ENCODE measurements at regions not wholly inside any gene's neighbourhood (a gene's known extent, or its start where the extent isn't known, plus 50 kb on each side); places are given as distances from the start of the nearest gene placed in this dataset.
"Not testable (repeated sequence)": the region's sequence is repeated elsewhere in the genome, so short reads cannot be mapped to it uniquely, and the experiment has no call there.

DNA sequence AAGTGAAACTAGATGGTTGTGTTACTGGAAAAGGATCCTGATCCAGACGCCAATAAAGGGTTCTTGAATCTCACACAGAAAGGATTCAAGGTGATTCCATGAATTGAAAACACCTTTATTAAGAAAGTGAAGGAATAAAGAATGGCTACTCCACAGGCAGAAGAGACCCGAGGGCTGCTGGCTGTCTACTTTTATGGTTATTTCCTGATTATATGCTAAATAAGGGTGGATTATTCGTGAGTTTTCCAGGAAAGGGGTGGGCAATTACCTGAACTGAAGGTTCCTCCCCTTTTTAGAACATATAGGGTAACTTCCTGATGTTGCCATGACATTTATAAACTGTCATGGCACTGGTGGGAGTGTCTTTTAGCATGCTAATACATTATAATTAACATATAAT, 50.9 kb upstream of the WARS2 start:
- 100% methylated on average over 1 of the region's 3 CpGs for WGBS (ENCODE audit: insufficient coverage)
- H3K9me3 ChIP-seq (ENCODE audit: control extremely low read depth in 1 of 5, control insufficient read depth in 4 of 5, insufficient read depth in 2 of 5, low read depth in 1 of 5, low read length in 4 of 5) = peaks cover 0 to 10% (median 2%) of the 10 kb centered on the region in 5 experiments
- ChIA-PET POLR2A (no interaction called here), CTCF (no interaction called here)
- DNase-seq = no peak
- no peak overlapping the region for H3K4me3 ChIP-seq (ENCODE audit: control insufficient read depth in 1 of 7, extremely low read depth in 1 of 7, insufficient read depth in 4 of 7, low read depth in 2 of 7, low read length in 6 of 7)
- no peak overlapping the region for H3K27ac ChIP-seq (ENCODE audit: insufficient read depth in 1 of 2, low read depth in 1 of 2, low read length in 2 of 2, poor library complexity in 1 of 2, severe bottlenecking in 2 of 2)
- no peaks in the 10 kb centered on the region for H3K27me3 ChIP-seq (replicated peaks in 2 of 5; ENCODE audit: control insufficient read depth in 4 of 5, insufficient read depth in 5 of 5, low read length in 4 of 5)
- H3K4me1 ChIP-seq (ENCODE audit: control extremely low read depth in 1 of 4, control insufficient read depth in 4 of 4, insufficient read depth in 4 of 4, low read length in 3 of 4) = no peaks in the 10 kb centered on the region
- H3K36me3 ChIP-seq (ENCODE audit: control insufficient read depth in 4 of 4, insufficient read depth in 4 of 4, low read length in 3 of 4) = peaks cover 0 to 12% (median 2%) of the 10 kb centered on the region in 4 experiments

DNA sequence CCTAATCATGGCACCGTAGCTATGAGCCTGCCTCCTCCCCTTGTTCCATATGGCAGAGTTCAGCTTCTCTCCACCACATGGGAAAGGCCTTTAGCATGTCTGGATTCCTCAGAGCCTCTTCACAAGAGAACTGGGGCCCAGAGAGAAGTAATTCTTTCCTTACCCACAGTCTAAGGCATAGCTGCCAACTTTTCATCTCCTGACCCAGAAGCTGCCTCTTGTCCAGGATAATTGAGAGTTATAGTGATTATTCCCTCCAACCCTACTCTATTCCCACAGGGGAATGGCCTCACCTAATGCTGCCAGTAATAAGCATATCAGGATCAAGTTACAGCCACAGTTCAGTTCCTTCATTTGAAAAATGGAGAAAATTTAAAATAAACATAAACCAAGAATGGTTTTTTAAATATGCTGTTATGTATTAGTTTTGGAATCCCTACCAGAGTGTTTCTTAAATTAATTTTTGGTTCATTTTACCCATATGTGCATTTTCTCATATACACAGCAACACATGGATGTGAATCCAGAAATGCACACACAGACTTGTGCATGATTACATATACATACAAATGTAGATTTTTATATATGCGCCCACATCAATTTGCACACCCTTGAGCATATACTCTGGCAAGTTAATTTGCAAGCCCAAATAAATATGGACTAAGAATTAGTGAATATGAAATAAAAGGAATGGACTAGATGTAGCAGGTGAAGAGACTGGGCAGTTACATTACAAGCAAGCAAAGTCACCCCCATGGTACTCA, 63.9 kb upstream of the WARS2 start:
- H3K27me3 ChIP-seq (replicated peaks in 2 of 5; ENCODE audit: control insufficient read depth in 4 of 5, insufficient read depth in 5 of 5, low read length in 4 of 5) = no peaks in the 10 kb centered on the region
- 100% methylated on average over 1 of the region's 2 CpGs for WGBS (ENCODE audit: insufficient coverage)
- H3K27ac ChIP-seq (ENCODE audit: insufficient read depth in 1 of 2, low read depth in 1 of 2, low read length in 2 of 2, poor library complexity in 1 of 2, severe bottlenecking in 2 of 2) = no peak overlapping the region
- H3K4me1 ChIP-seq (ENCODE audit: control extremely low read depth in 1 of 4, control insufficient read depth in 4 of 4, insufficient read depth in 4 of 4, low read length in 3 of 4) = no peaks in the 10 kb centered on the region
- ChIA-PET POLR2A (no interaction called here), CTCF (no interaction called here)
- no peaks in the 10 kb centered on the region for H3K36me3 ChIP-seq (ENCODE audit: control insufficient read depth in 4 of 4, insufficient read depth in 4 of 4, low read length in 3 of 4)
- peaks cover 0 to 4% (median 1%) of the 10 kb centered on the region in 5 experiments for H3K9me3 ChIP-seq (ENCODE audit: control extremely low read depth in 1 of 5, control insufficient read depth in 4 of 5, insufficient read depth in 2 of 5, low read depth in 1 of 5, low read length in 4 of 5)
- no peak for DNase-seq
- no peak overlapping the region for H3K4me3 ChIP-seq (ENCODE audit: control insufficient read depth in 1 of 7, extremely low read depth in 1 of 7, insufficient read depth in 4 of 7, low read depth in 2 of 7, low read length in 6 of 7)

DNA sequence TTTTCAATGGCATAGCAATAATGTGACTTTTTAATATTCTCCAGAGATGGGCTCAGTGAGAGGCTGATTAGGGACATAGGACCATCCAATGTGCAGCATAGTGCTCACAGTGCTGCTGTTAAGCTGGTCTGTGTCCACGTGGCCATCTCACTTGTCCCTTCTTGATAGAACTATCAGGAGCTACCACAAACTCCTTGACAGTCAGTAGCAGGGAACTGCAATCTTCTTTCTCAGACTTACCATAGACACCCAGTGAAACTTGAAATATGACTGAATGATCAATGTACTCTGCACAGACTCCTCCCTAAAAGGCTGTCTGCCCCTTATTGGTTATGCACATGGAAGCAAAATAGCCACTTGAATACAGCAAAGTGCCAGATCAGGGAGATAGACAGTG, 64.5 kb upstream of the WARS2 start:
- H3K4me1 ChIP-seq (ENCODE audit: control extremely low read depth in 1 of 4, control insufficient read depth in 4 of 4, insufficient read depth in 4 of 4, low read length in 3 of 4) = no peaks in the 10 kb centered on the region
- H3K9me3 ChIP-seq (ENCODE audit: control extremely low read depth in 1 of 5, control insufficient read depth in 4 of 5, insufficient read depth in 2 of 5, low read depth in 1 of 5, low read length in 4 of 5) = peaks cover 0 to 3% (median 0%) of the 10 kb centered on the region in 5 experiments
- no peaks in the 10 kb centered on the region for H3K36me3 ChIP-seq (ENCODE audit: control insufficient read depth in 4 of 4, insufficient read depth in 4 of 4, low read length in 3 of 4)
- DNase-seq = no peak
- ChIA-PET POLR2A (no interaction called here), CTCF (no interaction called here)
- no peaks in the 10 kb centered on the region for H3K27me3 ChIP-seq (replicated peaks in 2 of 5; ENCODE audit: control insufficient read depth in 4 of 5, insufficient read depth in 5 of 5, low read length in 4 of 5)
- H3K4me3 ChIP-seq (ENCODE audit: control insufficient read depth in 1 of 7, extremely low read depth in 1 of 7, insufficient read depth in 4 of 7, low read depth in 2 of 7, low read length in 6 of 7) = no peak overlapping the region
- 81% methylated on average over 1 of the region's 1 CpG for WGBS (ENCODE audit: insufficient coverage)
- H3K27ac ChIP-seq (ENCODE audit: insufficient read depth in 1 of 2, low read depth in 1 of 2, low read length in 2 of 2, poor library complexity in 1 of 2, severe bottlenecking in 2 of 2) = no peak overlapping the region

DNA sequence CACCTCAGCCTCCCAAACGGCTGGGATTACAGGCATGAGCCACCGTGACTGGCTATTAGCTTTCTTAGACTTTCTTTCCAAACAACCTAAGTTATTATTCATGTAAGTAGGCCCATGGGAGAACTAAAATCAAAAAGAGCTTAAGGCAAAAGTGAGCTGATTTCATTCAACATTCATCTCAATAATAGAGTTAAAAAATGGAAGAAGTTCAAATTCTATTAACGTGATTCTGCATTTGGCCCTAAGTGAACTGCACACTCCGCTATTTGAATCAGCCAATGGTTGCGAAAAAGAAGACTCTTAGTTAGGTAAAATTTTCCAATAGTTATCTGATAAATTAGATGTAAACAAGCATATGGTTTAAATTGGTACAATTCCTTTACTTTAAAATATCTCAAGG, 68.6 kb upstream of the WARS2 start:
- WGBS (ENCODE audit: insufficient coverage) = 100% methylated on average over 2 of the region's 5 CpGs
- H3K9me3 ChIP-seq (ENCODE audit: control extremely low read depth in 1 of 5, control insufficient read depth in 4 of 5, insufficient read depth in 2 of 5, low read depth in 1 of 5, low read length in 4 of 5) = peaks cover 0 to 4% (median 0%) of the 10 kb centered on the region in 5 experiments
- H3K36me3 ChIP-seq (ENCODE audit: control insufficient read depth in 4 of 4, insufficient read depth in 4 of 4, low read length in 3 of 4) = peaks cover 0 to 3% (median 0%) of the 10 kb centered on the region in 4 experiments
- H3K4me3 ChIP-seq (ENCODE audit: control insufficient read depth in 1 of 7, extremely low read depth in 1 of 7, insufficient read depth in 4 of 7, low read depth in 2 of 7, low read length in 6 of 7) = no peak overlapping the region
- ChIA-PET POLR2A (no interaction called here), CTCF (no interaction called here)
- no peak overlapping the region for H3K27ac ChIP-seq (ENCODE audit: insufficient read depth in 1 of 2, low read depth in 1 of 2, low read length in 2 of 2, poor library complexity in 1 of 2, severe bottlenecking in 2 of 2)
- no peaks in the 10 kb centered on the region for H3K27me3 ChIP-seq (replicated peaks in 2 of 5; ENCODE audit: control insufficient read depth in 4 of 5, insufficient read depth in 5 of 5, low read length in 4 of 5)
- DNase-seq = no peak
- H3K4me1 ChIP-seq (ENCODE audit: control extremely low read depth in 1 of 4, control insufficient read depth in 4 of 4, insufficient read depth in 4 of 4, low read length in 3 of 4) = no peaks in the 10 kb centered on the region

DNA sequence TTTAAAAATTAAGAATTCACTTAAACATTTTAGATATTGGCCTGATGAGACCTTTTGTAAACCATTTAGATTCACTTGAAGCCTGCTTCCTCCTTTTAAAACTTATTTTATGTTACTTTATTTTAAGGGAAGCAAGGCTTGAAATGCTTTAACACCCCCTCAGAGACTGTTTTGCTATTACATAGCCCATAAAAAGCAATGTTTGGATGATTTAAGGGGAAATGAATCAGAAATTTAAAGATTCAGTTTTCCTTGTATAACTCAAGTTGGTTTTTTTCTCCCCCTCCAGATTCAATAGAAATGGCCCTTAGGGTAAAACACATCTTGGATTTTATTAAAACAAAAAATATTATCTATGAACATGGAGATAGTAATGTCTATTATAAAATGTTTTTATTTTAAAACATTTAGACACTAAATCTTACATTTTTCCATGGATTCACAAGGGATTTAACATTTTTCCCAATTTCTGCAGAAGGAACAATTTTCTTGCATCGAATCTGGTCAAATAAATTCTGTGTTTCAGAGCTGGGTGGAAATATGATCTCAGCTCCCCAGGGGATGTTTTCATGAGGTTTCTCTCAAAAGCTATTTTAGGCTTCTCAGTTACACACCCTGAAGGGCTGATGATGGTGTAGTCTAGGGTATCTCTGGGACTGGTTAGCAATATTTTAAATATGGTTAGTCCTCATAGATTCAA, 69.3 kb upstream of the WARS2 start:
- Histone ChIP-seq H3K27ac (ENCODE audit: insufficient read depth in 1 of 2, low read depth in 1 of 2, low read length in 2 of 2, poor library complexity in 1 of 2, severe bottlenecking in 2 of 2) (no peak overlapping the region), H3K4me1 (ENCODE audit: control extremely low read depth in 1 of 4, control insufficient read depth in 4 of 4, insufficient read depth in 4 of 4, low read length in 3 of 4) (no peaks in the 10 kb centered on the region), H3K36me3 (ENCODE audit: control insufficient read depth in 4 of 4, insufficient read depth in 4 of 4, low read length in 3 of 4) (peaks cover 0 to 3% (median 0%) of the 10 kb centered on the region in 4 experiments), H3K4me3 (ENCODE audit: control insufficient read depth in 1 of 7, extremely low read depth in 1 of 7, insufficient read depth in 4 of 7, low read depth in 2 of 7, low read length in 6 of 7) (no peak overlapping the region), H3K27me3 (replicated peaks in 2 of 5; ENCODE audit: control insufficient read depth in 4 of 5, insufficient read depth in 5 of 5, low read length in 4 of 5) (no peaks in the 10 kb centered on the region), H3K9me3 (ENCODE audit: control extremely low read depth in 1 of 5, control insufficient read depth in 4 of 5, insufficient read depth in 2 of 5, low read depth in 1 of 5, low read length in 4 of 5) (peaks cover 0 to 4% (median 0%) of the 10 kb centered on the region in 5 experiments)
- no CpG with 5 or more reads among the region's 1 CpG for WGBS (ENCODE audit: insufficient coverage)
- POLR2A ChIA-PET = no interaction called here
- no peak for DNase-seq
- CTCF ChIA-PET = no interaction called here

DNA sequence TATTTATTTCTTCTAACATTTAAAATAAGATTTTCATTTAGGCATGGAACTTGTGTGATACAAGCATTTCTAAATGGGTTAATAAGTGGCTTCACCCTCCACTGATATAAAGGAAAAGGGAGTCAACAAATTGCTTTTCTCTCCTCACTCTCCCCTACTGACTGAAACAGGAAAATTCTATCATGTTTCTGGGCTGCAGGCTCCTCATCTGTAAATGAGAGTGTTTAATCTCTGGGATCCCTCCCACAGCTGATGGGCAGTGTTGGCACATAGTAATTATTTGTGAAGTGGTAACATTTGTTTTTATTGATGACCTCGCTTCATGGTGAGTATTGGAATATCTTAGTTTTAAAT, 69.8 kb upstream of the WARS2 start:
- H3K27ac ChIP-seq (ENCODE audit: insufficient read depth in 1 of 2, low read depth in 1 of 2, low read length in 2 of 2, poor library complexity in 1 of 2, severe bottlenecking in 2 of 2) = no peak overlapping the region
- no peaks in the 10 kb centered on the region for H3K27me3 ChIP-seq (replicated peaks in 2 of 5; ENCODE audit: control insufficient read depth in 4 of 5, insufficient read depth in 5 of 5, low read length in 4 of 5)
- no CpG with 5 or more reads among the region's 1 CpG for WGBS (ENCODE audit: insufficient coverage)
- H3K36me3 ChIP-seq (ENCODE audit: control insufficient read depth in 4 of 4, insufficient read depth in 4 of 4, low read length in 3 of 4) = peaks cover 0 to 3% (median 0%) of the 10 kb centered on the region in 4 experiments
- ChIA-PET POLR2A (no interaction called here), CTCF (no interaction called here)
- no peaks in the 10 kb centered on the region for H3K4me1 ChIP-seq (ENCODE audit: control extremely low read depth in 1 of 4, control insufficient read depth in 4 of 4, insufficient read depth in 4 of 4, low read length in 3 of 4)
- DNase-seq = no peak
- peaks cover 0 to 4% (median 0%) of the 10 kb centered on the region in 5 experiments for H3K9me3 ChIP-seq (ENCODE audit: control extremely low read depth in 1 of 5, control insufficient read depth in 4 of 5, insufficient read depth in 2 of 5, low read depth in 1 of 5, low read length in 4 of 5)
- H3K4me3 ChIP-seq (ENCODE audit: control insufficient read depth in 1 of 7, extremely low read depth in 1 of 7, insufficient read depth in 4 of 7, low read depth in 2 of 7, low read length in 6 of 7) = no peak overlapping the region

DNA sequence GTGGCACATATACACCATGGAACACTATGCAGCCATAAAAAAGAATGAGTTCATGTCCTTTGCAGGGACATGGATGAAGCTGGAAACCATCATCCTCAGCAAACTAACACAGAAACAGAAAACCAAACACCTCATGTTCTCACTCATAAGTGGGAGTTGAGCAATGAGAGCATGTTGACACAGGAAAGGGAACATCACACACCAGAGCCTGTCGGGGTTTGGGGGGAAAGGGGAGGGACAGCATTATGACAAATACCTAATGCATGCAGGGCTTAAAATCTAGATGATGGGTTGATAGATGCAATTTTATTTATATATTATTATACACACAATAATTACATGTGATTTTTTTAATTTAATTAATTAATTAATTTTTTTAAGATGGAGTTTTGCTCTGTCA, 72.8 kb upstream of the WARS2 start:
- POLR2A ChIA-PET; DNase-seq; H3K27me3 ChIP-seq (replicated peaks in 2 of 5; ENCODE audit: control insufficient read depth in 4 of 5, insufficient read depth in 5 of 5, low read length in 4 of 5); H3K4me1 ChIP-seq (ENCODE audit: control extremely low read depth in 1 of 4, control insufficient read depth in 4 of 4, insufficient read depth in 4 of 4, low read length in 3 of 4); H3K9me3 ChIP-seq (ENCODE audit: control extremely low read depth in 1 of 5, control insufficient read depth in 4 of 5, insufficient read depth in 2 of 5, low read depth in 1 of 5, low read length in 4 of 5); H3K27ac ChIP-seq (ENCODE audit: insufficient read depth in 1 of 2, low read depth in 1 of 2, low read length in 2 of 2, poor library complexity in 1 of 2, severe bottlenecking in 2 of 2); CTCF ChIA-PET; H3K4me3 ChIP-seq (ENCODE audit: control insufficient read depth in 1 of 7, extremely low read depth in 1 of 7, insufficient read depth in 4 of 7, low read depth in 2 of 7, low read length in 6 of 7); H3K36me3 ChIP-seq (ENCODE audit: control insufficient read depth in 4 of 4, insufficient read depth in 4 of 4, low read length in 3 of 4): not testable (repeated sequence)
- WGBS (ENCODE audit: insufficient coverage) = no CpG with 5 or more reads among the region's 1 CpG
